Fibroblast of skin of right quadriceps (primary cell): ENCODE measurements at regions not wholly inside any gene's neighbourhood (a gene's known extent, or its start where the extent isn't known, plus 50 kb on each side); places are given as distances from the start of the nearest gene placed in this dataset.

Source experiments
- DNase-seq: peaks from one replicate; pipeline ENCODE4 v3.0.0-alpha.2; 2013

GRCh38 chr5:125551246-125551645, 804.8 kb upstream of the ZNF608 start:
- peak; percentile 52 for DNase-seq

- no peak for DNase-seq
Measured at GRCh38 chr5:125551797-125552196, 805.4 kb upstream of the ZNF608 start.

GRCh38 chr5:125552486-125552885, 806.0 kb upstream of the ZNF608 start:
- peak; percentile 32 for DNase-seq

GRCh38 chr5:125554355-125554754, 807.9 kb upstream of the ZNF608 start:
- no peak for DNase-seq

GRCh38 chr5:125555591-125555990, 809.2 kb upstream of the ZNF608 start:
- DNase-seq: no peak

- DNase-seq: no peak
Measured at GRCh38 chr5:125558016-125558415, 811.6 kb upstream of the ZNF608 start.

- peak; percentile 30 for DNase-seq
Measured at GRCh38 chr5:125558466-125558865, 812.0 kb upstream of the ZNF608 start.

DNA sequence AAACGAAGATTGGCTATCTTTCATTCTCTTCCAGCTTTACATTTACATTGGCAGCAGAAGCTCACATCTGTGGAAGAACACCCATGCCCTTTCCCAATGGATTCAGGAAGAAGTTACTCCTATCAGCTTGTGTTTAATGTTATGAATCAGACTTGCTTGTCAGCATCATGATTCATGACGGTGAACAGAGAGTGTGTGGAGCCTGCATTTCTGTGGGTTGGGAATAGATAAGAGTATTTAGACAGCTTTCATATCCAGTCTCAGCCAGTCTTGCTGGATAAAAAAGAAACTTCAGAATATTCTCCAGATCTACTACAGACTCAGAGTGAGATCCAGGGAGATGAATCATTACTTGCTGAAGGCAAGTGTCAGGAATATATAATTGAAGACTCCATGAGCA, 812.9 kb upstream of the ZNF608 start:
- peak; percentile 96 for DNase-seq

- no peak for DNase-seq
Measured at GRCh38 chr5:125560476-125561225, 814.2 kb upstream of the ZNF608 start.

- DNase-seq: peak; percentile 11
Measured at GRCh38 chr5:125564317-125564975, 818.0 kb upstream of the ZNF608 start.

DNA sequence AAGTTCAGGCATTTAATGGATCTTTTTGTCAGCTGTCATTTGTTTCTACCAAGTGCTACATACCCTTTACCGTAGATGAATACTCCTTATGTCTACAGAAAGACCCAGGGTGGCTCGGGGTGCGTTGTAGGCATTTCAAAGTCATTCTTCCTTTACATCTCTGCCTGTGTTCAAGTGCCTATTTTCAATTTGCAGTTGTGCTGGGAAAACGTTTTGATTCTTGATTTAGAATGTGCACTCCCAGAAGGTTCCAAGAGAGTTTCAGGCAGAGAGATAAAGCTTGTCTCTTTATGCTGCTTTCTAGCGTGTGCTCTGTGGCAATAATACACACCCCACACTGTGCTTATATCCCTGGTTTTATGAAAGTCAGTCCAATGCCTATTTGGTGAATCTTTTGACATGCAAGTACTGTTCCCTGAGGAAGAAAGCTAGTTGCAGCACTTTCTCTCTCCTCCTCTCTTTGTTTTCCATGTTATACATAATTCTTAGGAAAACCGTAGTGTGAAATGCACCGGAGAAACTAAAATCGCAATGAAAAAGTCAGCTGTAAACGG, 828.1 kb upstream of the ZNF608 start:
- no peak for DNase-seq

GRCh38 chr5:125575171-125575890, 828.9 kb upstream of the ZNF608 start:
- no peak for DNase-seq

DNA sequence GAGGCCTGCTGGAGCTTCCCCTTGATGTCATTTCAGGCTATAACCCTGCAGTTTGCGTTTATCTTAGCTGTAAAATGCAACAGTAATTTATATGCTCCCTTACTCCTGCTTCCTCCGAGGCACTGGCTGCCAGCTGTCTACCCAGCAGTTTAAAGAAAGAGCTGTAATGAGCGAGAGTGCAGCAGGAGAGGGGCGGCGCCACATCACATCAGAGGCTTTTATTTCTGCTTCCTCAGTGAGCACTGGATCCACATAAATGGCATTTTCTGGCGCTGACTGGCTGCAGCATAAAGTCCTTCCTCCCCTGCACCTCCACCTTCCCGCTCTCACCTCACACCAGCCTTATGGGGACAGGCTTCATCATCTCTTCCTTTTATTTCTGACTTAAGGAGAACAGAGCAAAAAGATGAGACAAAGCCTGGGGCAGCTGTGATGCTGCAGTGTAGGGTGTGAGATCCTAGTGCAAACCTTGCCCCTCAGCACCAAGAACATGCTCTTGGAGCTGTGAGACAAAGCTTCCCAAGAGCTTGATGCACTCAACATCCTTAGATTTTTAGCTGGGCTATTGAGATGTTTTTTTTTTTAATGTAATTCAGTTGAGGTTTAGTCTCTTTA, 829.6 kb upstream of the ZNF608 start:
- DNase-seq: peak; percentile 24

GRCh38 chr5:125576822-125577221, 830.4 kb upstream of the ZNF608 start:
- no peak for DNase-seq

DNA sequence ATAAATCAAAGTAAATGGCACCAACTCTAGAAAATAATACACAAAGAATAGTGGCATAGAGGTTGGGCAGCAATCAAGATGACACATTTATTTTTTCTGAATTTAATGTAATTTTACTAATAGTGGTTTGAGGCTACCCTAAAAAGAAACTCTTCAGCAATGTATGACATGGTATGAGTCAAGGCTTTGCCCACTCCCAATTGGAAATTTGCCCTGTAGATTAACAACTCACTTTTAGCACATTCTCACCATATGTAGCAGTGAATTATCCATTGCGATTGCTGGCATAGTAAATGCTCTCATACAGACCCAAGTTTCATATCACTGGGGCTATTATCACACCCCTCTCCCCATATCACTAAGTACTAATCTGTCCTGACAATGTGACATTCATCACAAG, 832.1 kb upstream of the ZNF608 start:
- peak; percentile 45 for DNase-seq

- DNase-seq: no peak
Measured at GRCh38 chr5:125579182-125579581, 832.7 kb upstream of the ZNF608 start.

DNA sequence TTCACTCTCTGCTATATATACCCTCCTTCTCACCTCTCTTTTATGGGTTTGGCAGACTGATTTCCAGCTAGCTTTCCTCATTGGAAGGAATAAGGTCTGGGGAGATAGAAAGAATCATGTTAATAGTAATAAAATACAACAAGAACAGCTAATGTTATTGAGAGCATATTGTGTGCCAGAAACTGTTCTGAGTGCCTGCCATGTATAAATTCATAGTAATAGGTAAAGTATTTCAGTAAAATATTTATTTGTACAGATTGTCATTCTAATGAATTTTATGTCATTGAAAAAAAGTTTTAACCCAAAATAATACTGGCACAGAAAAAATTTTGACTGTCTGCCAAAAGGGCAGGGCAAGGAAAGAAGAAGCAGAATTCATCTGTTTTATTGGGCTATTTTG, 834.9 kb upstream of the ZNF608 start:
- DNase-seq: no peak

GRCh38 chr5:125582352-125582751, 835.9 kb upstream of the ZNF608 start:
- DNase-seq: peak; percentile 57

DNA sequence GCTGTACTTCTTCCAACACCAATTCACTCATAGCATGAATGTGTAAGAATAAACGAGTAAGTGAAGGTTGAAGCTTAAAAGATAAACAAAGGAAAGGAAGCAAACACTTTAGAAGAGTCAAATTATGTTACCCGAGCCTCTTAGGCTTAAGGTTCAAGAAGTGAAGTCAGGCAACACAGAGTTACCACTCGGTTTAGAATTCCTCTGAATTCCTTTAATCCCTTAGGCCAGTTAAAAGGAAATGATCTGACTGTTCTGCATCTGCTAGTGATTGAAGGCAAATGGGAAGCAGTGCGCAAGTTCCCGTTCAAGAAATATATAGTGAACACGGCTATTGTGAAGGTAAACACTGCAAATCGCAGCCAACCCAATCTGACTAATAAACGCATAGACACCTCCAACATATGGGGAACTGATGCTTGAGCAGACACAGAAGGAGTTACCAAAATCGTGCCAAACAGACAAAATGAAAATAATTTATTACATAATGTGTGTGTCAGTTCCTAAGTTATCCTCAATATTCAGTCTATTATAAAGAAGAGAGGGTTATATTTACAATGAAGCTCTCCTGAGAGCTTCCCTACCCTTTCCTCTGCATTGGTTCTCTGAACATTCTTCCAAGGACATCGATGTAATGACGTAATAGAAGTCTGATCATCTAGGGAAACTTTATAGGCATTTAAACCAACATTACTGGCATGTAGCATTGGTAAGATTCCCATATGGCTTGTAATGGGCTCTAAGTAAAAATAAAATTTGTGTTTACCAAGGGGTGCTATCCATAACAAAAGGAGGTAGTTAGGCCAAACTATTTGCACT, 837.1 kb upstream of the ZNF608 start:
- peak; percentile 57 for DNase-seq

- DNase-seq: no peak
Measured at GRCh38 chr5:125584140-125584520, 837.7 kb upstream of the ZNF608 start.

GRCh38 chr5:125587631-125588030, 835.6 kb upstream of the GRAMD2B start:
- no peak for DNase-seq

- no peak for DNase-seq
Measured at GRCh38 chr5:125592856-125593255, 830.4 kb upstream of the GRAMD2B start.
